COLO829 (cell line): ENCODE measurements at regions not wholly inside any gene's neighbourhood (a gene's known extent, or its start where the extent isn't known, plus 50 kb on each side); places are given as distances from the start of the nearest gene placed in this dataset.

Source experiments
- DNase-seq: peaks from one replicate; pipeline ENCODE4 v3.0.0; 2012; ENCODE audit warnings: low spot score

- no peak for DNase-seq
Observed at GRCh38 chr1:108082738-108083562, 117.2 kb downstream of the SLC25A24 start.

DNA sequence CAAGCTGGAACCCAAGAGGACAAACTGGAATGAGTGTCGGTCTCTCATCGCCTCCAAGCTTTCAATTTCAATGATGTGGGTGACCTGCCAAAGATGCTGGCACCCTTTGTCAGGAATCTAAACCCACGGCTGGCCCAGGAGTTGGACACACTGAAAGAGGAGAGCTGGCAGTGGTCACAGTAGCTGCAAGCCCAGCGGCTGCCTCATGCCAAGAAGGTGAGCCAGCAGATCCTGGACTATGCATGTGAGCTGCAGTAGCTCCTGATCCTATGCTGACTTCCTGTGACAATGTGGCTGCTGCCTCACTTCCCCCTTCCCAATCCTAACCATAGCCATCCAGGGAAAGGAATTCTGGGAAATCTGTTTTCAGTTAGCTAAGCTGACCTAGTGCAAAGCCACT lies 117.0 kb upstream of the VAV3 start:
- DNase-seq = no peak

DNA sequence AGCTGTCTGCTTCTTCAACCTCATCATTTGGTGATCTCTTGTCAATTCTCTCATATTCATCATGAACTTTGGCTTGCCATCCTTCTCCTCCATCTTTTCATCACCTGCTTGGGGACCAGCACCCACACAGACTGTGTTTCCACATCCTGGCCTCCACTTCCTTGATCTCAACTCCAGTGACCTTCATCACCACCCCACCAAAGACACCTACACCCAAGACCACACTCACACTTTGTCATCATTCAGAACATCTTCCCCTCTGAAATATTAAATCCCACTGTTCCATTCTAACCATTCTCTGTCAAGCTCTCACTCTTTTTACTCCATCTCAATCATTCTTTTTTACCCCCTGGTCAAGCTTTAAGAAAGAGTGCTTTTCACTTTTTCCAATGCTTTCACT lies 115.5 kb upstream of the VAV3 start:
- no peak for DNase-seq

- DNase-seq = no peak
Observed at GRCh38 chr1:108079440-108080025, 114.6 kb upstream of the VAV3 start.

GRCh38 chr1:108077991-108078390 lies 113.0 kb upstream of the VAV3 start:
- no peak for DNase-seq

GRCh38 chr1:108075055-108075454 lies 110.1 kb upstream of the VAV3 start:
- no peak for DNase-seq

- no peak for DNase-seq
Observed at GRCh38 chr1:108072776-108073175, 107.8 kb upstream of the VAV3 start.

DNA sequence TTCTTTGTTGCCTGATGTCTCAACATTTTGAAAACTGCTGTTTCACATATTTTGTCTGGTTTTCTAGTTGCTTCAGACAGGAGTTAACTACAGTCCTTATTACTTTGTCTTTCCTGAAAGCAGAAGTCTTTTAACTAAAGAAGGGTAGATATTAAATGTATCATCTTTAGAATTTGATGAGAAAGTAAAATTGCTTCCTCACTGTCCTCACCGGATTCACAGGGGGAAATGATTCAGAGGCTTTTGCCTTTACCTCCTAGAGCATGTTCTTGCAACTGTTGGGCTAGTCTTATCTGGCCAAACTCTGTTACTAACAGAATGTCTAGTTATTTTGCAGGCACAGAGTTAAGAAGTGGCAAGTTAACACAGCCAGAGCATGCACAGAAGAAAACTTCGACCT lies 107.2 kb upstream of the VAV3 start:
- DNase-seq = no peak

GRCh38 chr1:108071601-108072000 lies 106.6 kb upstream of the VAV3 start:
- no peak for DNase-seq

- DNase-seq = no peak
Observed at GRCh38 chr1:108070662-108071061, 105.7 kb upstream of the VAV3 start.

DNA sequence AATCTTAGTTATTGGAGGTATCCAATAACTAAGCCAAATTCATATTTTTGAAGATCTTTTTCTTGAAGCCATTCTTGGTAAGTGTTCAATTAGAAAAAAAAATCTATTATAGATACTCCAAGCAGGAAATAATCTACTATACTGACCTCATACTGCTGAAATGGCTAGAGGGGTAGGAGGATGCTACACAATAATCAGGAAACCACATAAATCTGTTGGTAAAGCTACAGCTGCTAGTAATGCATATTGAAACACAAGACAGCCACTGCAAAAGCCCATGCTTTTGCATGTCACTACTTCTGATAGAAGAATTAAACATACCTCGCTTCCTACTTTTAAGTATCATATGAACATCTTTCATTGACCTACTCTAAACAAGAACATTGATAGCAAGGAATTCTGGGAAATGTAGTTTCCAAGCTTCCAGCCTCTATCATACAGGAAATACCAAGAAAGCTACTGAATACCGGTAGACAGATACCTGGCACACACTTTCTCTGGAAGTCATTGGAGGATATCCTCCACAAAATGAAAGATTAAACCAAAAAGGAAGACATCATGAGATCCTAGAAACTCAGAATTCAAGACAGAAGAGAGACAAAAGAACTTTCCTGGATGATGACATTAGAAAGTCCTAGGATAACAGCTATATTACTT lies 103.0 kb upstream of the VAV3 start:
- no peak for DNase-seq

GRCh38 chr1:108066808-108067207 lies 101.8 kb upstream of the VAV3 start:
- DNase-seq = no peak

GRCh38 chr1:108064255-108064654 lies 99.3 kb upstream of the VAV3 start:
- no peak for DNase-seq

- no peak for DNase-seq
Observed at GRCh38 chr1:108063703-108064102, 98.7 kb upstream of the VAV3 start.

DNA sequence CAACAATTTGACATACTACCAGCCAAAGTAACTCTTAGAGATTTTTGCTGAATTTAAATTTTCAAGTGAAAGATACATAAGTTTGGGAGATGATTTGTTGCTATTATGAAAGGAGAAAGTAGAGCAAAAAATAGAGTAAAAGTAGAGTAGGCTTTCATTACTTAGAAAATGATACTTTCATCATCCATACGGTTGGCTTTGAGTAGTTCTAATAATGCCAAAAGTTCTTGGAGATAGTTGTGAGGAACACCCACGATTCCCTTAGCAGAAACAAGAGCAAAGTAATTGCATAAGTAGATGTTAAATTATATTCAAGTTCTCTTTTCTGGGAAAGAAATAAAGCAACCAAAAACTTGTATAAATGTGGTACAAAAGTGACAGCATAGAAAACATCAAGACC lies 95.0 kb upstream of the VAV3 start:
- no peak for DNase-seq

- no peak for DNase-seq
Observed at GRCh38 chr1:108057541-108057940, 92.6 kb upstream of the VAV3 start.

- no peak for DNase-seq
Observed at GRCh38 chr1:108056436-108056990, 91.5 kb upstream of the VAV3 start.

GRCh38 chr1:108055387-108055786 lies 90.4 kb upstream of the VAV3 start:
- no peak for DNase-seq

DNA sequence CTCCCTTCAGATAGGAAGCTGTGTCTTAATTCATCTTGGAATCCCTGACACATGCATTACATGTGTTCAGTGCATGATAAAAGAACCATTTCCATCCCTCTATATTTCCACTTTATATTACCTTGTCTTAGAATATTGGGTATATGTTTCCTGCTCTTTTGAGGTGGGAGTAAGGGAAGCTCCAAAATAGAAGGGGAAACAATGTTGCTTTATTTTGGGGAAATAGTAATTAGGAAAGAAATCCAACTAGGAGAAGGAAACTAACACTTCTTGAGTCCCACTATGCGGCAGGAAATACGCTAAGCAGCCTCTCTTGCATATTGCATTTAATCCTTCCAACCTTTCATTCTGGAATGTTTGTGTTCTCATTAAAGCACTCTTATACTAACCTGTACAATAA lies 89.4 kb upstream of the VAV3 start:
- no peak for DNase-seq

DNA sequence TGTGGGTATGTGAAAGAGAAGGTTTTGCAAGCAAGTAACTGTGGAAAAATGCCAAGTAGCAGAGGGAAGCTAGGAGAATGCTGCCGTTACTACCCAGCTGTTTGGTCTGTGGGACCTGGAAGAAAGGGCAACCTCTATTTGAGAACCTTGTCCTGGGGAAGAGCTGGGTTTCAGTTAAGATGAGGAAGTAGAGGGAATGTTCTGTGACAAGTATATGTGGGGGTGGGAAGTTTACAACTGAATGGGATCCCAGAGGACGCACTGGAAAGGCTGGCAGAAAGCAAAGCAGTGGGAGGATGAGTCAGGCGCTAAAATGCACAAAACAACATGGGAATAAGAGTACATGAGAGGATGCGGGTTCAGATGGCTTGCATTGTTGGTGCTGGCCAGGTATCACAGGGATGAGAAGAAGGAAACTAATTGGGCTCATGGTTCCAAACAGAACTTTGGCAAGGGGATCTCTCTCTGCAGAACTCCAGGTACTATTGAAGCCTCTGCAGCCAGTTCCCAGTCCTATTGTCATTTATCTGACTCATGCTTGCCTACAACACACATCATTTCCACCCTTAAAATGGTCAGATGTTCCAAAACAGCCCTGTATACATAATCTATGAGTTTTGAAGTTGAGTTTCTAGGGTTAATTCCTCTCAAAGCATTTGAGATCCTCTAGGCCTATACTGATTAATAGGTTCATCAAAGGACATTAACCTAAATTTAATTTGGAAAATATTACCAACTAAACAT lies 88.5 kb upstream of the VAV3 start:
- DNase-seq = peak; percentile 37

GRCh38 chr1:108051631-108052377 lies 86.8 kb upstream of the VAV3 start:
- no peak for DNase-seq
